HG02759 (cell line): ENCODE measurements at regions not wholly inside any gene's neighbourhood (a gene's known extent, or its start where the extent isn't known, plus 50 kb on each side); places are given as distances from the start of the nearest gene placed in this dataset.

Experiments
- ATAC-seq: cut with Tn5 transposase; IDR thresholded peaks from one replicate; pipeline ENCODE4 v1.9.1; 2021; ENCODE audit warnings: mild to moderate bottlenecking, moderate library complexity; ENCODE audit not compliant: unreplicated experiment

DNA sequence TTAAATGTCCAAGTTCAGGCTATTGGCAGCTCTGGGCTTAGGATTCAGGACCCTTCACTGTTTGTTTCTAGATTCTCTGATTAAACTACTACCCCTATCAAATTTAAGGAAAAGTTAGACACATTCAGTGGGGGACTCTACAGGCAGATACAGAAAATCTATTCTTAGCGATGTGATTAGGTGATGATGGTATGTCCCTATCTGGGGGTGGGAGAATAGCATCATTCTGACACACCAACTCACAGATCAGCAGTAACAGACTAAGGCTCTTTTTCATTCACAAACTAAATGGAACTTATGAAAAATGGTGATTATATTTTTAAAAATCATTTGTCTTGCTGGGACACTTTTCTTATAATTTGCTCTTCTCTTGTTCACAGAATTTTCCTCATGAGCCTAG, 232.9 kb upstream of the CDH2 start:
- ATAC-seq, result no peak

DNA sequence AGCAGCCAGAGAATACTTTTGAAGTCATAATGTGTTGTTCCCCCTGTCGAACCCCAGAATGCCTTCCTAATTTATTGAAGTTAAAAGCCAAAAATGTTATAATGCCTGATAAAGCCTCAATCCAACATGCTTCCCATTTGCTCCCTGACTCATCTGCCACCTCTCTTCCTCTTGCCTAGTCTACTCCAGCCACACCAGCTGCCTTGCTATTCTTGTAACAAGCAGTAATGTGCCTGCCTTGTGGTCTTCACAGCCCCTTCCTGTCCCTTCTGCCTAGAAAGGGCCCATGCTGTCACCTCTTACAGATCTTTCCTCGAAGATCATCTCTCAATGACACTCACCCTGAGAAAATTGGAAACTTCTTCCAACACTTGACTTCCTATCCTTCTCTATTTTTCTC, 231.6 kb upstream of the CDH2 start:
- no peak for ATAC-seq

DNA sequence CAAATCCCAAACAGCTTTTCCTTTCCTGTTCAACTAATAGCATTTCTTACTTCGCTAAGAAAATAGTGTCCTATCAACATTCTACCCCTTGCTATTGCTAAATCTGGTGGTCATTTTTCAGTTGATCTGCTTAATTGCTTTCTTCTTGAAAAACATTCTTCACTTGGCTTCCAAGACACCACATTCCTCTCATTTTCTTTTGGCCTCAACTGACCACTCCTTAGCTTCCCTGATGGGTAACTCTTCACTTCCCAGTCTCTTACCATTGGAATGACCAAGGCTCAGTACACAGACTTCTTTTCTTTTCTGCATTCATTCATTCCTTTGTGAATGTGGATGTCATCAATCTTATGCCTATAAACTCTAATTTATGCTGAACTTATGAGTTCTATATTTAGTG, 230.8 kb upstream of the CDH2 start:
- ATAC-seq, result no peak

GRCh38 chr18:28406533-28406932, 229.6 kb upstream of the CDH2 start:
- no peak for ATAC-seq

- ATAC-seq, result no peak
Measured at GRCh38 chr18:28404694-28405093, 227.8 kb upstream of the CDH2 start.

DNA sequence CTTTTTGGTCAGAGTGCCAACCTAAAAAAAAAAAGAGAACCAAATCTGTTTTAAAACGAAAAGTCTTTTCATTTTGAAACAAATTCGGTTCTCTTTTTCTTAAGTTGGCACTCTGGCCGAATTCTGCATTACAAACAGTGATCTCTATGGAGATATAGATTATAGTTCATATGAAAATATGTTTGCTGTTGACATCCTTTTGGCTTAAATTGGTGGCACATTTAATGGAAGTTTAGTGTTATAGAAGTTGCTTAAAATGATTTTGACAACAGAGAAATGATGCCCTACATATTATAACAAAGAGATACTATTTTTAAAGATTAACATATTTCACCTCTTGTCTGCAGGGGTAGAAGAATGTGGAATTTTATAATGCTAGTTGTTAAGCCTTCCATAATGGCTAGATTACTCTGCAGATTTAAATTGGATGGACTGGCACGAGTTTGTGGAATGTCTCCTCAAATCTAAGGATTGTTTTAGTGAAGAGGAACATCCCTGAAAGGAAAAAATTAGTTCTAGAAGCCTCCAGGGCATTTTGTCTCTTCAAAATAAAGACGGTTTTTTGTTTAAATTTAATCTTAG, 222.9 kb upstream of the CDH2 start:
- no peak for ATAC-seq

- no peak for ATAC-seq
Measured at GRCh38 chr18:28398471-28398870, 221.5 kb upstream of the CDH2 start.

GRCh38 chr18:28390022-28390421, 213.1 kb upstream of the CDH2 start:
- no peak for ATAC-seq

- no peak for ATAC-seq
Measured at GRCh38 chr18:28382215-28382879, 205.4 kb upstream of the CDH2 start.

DNA sequence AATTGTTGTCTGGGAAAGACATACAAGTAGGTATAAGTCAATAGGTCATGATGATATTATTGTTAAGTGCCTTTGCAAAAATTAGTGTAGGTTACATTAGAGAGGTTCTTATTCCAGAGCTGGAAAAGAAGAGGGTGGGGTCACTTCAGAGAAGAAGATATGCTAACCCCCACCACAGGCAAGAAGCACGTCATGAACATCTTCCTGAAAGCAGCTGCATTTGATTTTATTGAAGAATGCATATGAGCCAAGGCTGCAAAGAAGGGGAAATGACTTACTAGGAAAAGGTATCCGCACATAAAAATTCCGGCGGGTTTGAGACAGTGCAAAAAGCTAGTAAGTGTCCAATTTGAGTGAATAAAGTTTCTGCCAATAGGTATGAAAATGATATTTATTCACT, 195.3 kb upstream of the CDH2 start:
- ATAC-seq, result no peak

GRCh38 chr18:28366676-28367075, 189.7 kb upstream of the CDH2 start:
- ATAC-seq, result no peak

DNA sequence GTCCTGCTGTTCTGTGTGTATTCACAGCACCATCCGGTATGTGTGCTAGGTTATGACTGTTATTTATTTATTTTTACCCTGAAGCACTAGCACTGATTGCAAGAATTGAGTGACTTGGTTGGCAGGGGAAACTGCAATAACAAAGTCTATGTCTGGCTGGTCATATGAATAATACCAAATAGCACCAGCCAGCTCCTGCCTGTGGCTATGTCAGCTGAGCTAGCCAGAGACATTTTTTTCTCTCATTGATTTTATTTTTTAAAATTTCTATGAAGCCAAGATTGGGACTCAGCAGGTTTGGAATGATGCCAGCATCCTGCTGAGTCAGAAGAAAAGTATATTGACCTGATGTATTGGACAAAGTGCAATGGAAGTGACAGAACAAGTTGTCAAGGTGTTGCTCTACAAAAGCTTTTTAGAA, 188.5 kb upstream of the CDH2 start:
- ATAC-seq, result no peak

DNA sequence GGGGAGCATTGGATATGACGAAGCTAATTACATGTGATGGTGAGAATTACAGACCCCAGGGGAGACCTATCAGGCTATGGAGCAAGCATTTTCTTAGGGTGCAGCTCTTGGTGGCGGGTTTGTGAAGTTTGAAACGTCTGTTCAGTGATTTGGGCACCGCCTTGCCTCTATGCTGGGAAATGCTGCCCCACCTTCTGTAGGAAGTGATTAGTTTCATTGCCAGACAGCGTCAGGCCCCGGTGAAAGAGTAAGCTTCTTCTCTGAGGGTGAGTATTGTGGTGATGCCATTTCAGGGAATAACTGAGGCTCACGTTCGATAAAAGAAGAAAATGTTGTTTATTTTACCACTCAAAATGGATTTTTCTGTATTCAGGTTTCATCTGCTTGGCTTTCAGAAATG, 186.2 kb upstream of the CDH2 start:
- no peak for ATAC-seq

DNA sequence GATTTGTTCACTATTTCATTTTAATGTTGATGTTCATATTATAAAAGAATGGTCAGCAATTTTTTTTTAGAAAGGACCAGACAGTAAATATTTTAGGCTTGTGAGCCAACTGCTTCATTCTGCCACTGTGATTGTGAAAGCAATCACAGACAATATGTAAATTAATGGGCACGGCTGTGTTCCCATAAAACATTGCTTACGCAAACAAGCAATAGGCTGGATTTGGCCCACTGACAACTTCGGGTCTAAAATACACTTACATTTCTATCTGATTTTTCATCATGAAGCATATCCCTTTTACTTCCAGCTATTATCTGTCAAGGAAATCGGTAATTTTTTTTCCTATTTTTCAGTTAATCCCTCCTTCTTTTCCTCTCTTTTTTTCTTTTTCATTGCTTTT, 182.2 kb upstream of the CDH2 start:
- no peak for ATAC-seq

GRCh38 chr18:28357766-28358401, 181.0 kb upstream of the CDH2 start:
- no peak for ATAC-seq

DNA sequence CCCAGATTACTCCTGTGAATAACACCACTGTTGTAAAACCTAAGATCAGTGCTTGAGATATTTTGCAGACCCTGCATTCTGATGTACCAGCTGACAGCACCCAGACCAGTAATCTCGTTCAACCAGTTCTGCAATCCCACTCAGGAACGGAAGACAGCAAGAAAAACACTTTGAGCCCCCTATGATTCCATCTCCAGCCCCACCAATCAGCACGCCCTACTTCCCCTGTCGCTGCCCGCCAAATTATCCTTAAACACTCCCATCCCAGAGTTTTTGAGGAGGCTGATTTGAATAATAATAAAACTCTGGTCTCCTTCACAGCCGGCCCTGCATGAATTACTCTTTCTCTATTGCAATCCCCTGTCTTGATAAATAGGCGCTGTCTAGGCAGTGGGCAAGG, 173.9 kb upstream of the CDH2 start:
- no peak for ATAC-seq

DNA sequence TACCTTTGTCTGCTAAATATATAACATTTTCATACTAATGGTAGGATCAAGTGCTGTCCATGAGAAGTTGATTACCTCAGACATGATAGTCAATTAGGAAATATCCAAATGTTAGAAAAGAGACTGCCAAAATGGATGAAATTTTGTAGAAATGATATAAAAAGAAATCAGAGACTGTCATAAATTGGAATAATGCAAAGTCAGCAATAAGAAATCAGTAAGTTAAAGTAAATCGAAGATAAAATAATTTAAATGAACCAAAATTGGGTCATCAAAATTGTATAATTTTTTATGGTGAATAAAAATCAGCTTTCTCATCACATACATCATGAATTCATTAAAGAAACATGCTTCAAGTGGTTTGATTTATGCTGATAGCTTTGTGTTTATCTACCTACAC, 165.3 kb upstream of the CDH2 start:
- no peak for ATAC-seq

DNA sequence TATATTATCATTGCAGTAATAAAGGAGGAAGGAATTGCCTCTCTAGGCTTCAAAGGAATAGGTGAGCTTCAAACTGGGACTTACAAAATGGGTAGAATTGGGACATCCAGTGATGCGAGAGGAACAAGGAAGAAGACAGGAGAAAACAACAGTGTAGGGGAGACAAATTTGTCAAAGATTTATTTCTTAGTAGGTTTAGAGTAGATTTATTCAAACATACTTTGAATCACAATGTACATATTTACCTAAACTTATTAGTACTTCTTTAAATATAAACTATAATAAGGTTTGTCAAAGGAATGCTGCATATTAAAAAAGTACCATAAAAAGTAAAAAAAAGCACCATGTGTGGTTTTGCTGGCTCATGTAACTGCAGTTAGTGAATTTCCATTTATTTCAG, 161.4 kb upstream of the CDH2 start:
- ATAC-seq, result no peak

- no peak for ATAC-seq
Measured at GRCh38 chr18:28334516-28334915, 157.6 kb upstream of the CDH2 start.

DNA sequence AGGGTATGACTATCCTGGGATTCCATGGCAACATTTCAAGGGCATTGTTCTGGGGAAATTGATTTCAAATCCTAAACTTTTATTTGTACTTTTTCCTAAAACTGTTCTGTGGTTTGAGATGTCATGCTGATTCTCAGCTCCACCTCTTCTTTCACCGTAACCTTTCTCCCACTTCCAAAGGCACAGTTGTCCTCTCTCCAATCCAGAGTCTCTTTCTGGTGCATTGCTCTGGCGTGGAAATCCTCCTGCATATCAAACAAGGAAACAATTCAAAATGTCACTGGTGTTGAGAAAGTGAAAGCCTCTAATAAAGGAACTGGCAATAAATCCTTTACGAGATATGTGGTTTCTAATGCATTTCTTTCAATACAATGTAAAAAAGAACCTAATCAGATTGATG, 155.1 kb upstream of the CDH2 start:
- no peak for ATAC-seq

DNA sequence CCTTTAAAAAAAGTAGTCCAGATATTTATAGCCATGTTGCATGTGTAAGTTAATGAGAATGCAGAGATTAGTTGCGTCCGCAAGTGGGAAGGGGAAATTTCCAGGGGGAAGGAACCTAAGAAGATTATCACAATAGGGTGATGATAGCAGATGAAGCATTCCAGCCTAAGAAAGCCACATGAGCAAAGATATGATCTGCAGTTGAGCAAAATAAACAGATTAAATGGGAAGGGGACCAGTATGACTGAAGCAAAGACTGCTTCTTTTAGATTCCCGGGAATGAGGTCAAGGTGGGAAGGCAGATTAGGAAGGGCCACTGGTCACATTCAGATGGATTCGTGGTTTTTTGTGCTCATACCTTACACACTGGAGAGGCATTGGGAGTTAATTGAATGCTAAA, 154.6 kb upstream of the CDH2 start:
- ATAC-seq, result no peak

- ATAC-seq, result no peak
Measured at GRCh38 chr18:28313602-28314001, 136.7 kb upstream of the CDH2 start.

- no peak for ATAC-seq
Measured at GRCh38 chr18:28288784-28289183, 111.9 kb upstream of the CDH2 start.
